HG02884 (cell line): ENCODE measurements at regions not wholly inside any gene's neighbourhood (a gene's known extent, or its start where the extent isn't known, plus 50 kb on each side); places are given as distances from the start of the nearest gene placed in this dataset.
"Not testable (repeated sequence)": the region's sequence is repeated elsewhere in the genome, so short reads cannot be mapped to it uniquely, and the experiment has no call there.

Experiments used
- ATAC-seq: cut with Tn5 transposase; IDR thresholded peaks from one replicate; pipeline ENCODE4 v1.9.1; 2021; ENCODE audit warnings: mild to moderate bottlenecking, moderate library complexity; ENCODE audit not compliant: unreplicated experiment

DNA sequence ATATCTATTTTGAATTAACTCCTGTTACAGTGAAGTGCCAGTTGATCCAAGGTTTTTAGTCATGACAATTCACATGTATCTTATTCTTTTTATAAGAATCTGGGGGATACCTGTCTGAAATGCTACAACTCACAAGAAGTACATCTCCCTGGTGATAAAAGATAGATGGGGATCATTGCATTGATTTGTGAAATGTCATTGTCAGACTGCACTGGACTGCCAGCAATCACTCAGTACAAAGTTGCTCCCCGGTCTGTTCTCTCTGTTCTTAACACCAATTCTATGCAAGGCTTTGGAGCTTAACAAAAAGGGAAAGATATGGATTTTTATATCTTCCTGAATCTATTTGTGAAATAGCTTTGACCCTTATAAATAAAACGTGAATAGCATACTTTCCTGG lies 171.8 kb upstream of the PCSK5 start:
- ATAC-seq, result no peak

DNA sequence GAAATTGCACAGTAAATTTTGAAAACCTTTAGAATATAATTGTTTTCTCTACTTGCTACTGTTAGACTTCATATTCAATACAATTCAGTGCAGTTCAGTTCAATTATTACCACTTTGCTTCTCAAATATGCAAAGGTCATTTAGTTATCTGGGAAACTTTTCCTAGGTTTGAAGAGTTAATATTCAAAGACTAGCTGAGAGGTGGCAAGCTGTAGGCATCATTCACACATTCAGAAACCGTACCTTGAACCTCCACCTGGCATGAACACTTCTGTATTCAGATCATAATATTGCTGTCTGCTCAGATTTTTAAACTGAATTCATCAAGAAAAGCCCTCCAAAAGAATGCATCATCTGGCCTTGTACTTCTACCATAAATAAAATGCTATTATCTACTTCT lies 162.1 kb upstream of the PCSK5 start:
- no peak for ATAC-seq

DNA sequence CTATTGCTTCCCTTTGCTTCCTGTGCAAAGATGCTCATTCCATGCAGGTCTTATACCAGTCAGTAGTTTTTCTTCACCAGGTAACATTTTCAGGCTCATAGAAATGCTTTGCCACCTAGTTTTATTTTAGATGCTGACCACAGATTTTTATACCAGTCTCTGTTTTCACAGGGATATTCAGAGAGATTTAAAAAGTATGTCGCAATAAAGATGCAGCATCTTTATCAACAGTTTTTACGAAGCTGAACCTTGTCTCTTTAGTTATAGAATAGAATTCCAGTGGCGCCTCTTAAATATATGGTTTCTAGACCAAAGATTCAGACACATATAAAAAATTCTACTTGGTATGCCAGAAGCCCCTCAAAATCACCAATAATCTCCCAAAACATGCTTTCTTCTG lies 155.7 kb upstream of the PCSK5 start:
- no peak for ATAC-seq

DNA sequence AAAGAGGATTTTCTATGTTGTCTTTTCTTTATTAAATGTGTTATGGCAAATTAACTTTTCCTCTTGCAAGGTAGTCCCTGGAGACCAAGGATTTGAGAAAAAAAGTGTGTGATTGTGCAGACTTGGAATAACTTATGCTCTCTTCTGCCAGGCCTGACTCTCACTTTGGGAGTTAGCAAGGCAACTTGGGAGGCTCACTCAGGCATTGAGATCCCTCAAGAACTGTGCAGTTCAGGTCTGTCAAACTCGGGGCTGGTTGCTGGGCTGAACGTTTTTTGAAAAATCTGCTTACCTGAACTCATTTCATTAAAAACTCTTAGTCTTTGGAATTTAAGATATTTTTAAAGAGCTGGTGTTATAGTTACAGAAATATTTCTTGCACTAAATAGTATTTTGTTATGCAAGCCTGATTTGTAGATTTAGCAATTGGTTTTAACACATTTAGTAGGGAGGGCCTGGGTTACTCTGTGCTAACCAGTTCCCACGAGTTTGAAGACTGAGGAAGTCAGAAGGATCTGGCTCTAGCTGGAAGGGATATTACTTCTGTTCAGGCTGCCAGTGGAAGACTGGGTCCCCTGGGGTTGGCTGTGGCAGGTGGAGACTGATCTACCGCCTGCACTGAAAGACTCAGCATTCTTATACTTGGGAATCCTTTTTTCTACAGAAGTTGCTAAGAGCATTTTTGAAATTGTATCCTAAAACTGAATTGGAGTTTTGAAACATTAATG lies 150.4 kb upstream of the PCSK5 start:
- no peak for ATAC-seq

DNA sequence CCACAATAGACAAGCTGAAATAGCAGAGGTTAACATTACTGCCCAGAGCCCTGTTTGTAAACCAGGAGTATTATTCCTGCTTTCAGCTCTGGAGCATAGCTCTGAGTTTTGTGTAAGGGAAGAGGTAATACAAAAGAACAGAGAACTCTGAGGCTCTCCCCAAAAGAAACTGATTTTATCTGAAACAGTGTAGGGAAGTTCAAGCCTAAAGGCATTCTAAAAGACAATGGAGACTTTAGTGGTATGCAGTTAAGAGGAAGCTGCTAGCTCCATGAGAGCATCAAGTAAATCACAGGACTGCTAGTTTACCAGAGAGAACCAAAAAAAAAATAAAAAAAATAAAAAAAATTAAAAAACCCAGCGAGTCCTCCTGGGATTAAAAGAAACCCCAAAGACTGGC lies 146.6 kb upstream of the PCSK5 start:
- ATAC-seq, result no peak

DNA sequence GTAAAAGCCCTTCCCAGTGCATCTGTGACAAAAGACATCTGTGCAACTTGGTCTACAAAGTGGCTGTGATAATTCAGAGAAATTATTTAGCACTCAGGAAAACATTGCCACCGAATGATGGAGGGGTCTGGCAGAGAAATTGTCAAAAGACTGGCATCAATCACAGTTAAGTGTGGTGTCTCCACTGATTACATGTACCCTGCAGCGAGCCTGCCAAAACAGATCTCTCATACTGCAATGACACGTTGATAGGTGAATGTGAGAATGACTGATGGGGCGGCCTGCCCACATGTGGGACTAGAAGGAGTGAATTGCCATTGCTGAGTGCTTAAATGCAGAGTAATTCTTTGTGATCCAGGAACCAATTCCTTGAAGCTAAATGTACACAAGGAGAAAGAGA lies 136.4 kb upstream of the PCSK5 start:
- no peak for ATAC-seq

DNA sequence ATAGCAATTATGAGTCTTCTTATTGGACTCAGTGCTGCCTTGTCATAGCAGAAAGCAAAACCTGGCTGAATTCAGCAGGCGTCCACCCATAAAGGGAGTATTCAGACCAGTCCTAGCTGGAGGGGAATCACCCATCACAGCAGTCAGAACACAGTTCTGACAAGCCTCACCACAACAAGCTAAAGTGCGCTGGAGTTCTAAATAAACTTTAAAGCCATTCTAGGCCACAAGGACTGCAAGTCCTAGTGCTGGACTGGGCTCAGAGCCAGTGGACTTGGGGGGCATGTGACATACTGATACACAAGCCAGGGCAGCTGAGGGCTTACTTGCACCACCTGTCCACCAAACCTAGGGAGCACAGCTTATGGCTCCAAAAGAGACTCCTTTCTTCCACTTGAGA lies 115.3 kb upstream of the PCSK5 start:
- no peak for ATAC-seq

DNA sequence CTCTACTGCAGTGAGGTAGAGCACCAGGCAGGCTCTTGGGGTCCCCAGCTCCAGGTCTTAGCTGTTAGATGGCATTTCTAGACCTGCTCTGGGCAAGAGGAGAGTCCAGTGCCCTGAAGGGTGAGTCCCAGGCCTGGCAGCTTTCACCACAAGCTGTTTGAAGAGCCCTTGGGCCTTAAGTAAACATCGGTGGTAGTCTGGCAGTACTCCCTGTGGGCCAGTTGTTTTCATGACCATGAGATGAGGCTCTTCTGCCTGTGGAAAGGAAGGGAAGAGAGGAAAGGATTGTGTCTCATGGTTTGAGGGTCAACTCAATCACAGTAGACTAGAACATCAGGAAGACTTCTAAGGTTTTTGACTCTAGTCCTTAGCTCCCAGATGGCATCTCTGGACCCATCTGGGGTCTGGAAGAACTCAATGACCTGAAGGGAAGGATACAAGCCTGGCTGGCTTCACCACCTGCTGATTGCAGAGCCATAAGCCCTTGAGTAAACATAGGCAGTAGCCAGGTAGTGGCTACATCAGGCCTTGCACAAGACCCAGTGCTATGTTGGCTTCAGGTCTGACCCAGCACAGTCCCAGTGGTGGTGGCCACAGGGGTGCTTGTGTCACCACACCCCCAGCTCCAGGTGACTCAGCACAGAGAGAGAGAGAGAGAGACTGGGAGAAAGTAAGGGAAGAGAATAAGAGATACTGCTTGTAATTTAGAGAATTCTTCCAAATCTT lies 114.3 kb upstream of the PCSK5 start:
- ATAC-seq, result no peak

DNA sequence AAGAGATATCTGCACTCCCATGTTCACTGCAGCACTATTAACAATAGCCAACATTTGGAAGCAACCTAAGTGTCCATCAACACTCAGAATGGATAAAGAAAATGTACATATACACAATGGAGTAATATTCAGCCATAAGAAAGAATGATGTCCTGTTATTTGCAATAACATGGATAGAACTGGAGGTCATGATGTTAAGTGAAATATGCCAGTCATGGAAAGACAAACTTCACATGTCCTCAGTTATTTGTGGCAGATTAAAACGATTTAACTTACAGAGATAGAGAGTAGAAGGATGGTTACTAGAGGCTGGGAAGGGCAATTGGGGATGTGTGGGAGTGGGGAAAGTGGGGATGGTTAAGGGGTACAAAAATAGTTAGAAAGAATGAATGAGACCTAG lies 110.3 kb upstream of the PCSK5 start:
- ATAC-seq, result no peak

DNA sequence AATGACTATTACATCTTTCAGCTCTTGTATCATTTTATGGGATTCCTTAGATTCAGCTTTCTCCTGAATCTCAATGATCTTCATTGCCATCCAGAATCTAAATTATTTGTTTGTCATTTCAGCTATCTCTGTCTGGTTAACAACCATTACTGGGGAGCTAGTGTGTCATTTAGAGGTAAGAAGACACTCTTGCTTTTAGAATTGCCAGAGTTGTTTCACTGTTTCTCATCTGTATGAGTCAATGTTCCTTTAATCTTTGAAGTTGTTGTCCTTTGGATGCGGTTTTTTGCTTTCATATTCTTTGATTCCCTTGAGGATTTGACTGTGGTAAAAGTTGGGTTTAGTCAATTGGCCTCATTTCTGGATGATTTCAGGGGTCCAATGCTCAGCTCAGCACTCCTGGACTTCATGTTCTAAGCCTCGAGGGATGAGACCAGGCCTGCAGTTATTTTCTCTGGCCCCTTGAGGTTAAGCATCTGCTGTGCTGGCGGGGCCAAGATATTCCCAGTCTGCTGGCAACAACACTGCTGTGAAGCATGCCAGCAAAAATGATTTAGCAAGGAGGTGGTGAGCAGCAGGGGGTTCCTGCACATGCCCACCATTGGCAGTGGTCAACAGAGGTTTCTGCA lies 102.4 kb upstream of the PCSK5 start:
- no peak for ATAC-seq

DNA sequence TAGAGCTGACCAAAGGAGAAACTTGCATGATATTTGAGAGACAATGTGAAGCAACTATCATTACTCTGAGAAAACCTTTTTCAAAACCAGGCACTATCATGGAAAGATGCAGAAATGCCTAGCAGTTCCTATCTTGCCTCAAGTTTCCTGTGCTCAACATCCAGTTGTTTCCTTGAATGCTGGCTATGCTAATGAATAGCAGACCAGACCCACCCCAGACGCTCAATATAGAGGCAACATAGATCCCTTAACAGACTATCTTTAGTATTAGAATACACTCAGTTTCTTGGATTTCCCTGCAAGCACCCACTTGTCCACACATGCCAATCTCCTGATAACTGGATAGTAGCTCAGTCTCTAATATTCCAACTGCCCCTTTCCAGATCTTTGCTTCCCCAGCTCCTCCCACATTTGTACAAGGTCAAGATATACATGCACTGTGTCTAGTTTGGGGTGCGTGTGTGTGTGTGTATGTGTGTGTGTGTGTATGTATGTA lies 93.3 kb upstream of the PCSK5 start:
- ATAC-seq, result no peak

DNA sequence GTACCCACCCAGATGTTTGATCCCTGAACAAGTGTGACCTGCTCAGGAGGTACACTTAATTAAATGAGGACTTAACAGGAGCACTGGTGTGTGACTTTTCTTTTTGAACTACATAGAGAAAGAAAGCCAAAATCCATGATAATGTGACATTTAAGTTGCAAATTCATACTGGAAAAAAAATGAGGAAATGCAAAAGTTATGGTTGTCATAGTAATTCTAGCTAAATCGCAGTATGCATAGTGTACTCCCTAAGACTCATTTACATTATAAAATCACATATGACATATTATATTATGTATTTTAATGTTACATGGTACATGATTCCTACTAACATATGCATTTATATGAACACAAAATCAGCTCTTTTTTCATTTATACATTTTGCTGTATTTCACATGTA lies 92.0 kb upstream of the PCSK5 start:
- no peak for ATAC-seq

DNA sequence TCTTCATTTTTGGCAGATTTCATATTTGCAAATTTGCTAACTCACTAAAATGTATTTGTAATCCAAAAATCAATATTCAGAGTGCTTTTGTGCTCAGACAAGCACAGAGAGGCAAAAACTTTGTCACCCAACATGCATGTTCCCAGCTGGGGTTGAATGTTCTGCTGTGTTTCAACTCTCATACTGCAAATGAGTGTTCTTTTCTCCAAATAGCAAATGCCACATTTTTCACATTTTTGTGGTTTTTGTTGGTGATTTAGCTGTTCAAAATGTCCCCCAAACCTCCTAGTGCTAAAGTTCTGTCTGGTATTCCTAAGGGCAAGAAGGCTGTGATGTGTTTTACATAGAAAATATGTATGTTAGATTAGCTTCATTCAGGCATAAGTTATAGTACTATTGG lies 87.3 kb upstream of the PCSK5 start:
- no peak for ATAC-seq

DNA sequence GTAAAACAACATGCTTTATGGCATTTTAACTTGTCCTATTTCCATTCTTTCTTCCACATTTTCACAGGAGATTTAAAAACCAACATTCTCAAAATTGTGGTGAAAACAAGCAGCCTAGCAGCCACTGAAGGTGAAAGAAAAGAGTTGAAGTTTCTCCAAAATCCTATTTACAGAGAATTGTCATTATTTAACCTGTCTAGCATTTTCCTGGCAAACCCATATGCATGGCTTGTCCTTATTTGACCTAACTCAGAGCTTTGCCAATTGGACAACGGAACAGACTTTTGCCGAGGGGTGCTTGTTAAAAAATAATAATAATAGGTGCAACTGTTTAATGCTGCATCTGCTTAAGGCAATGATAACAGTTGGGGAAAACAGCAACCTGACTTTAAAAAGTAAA lies 80.4 kb upstream of the PCSK5 start:
- no peak for ATAC-seq

DNA sequence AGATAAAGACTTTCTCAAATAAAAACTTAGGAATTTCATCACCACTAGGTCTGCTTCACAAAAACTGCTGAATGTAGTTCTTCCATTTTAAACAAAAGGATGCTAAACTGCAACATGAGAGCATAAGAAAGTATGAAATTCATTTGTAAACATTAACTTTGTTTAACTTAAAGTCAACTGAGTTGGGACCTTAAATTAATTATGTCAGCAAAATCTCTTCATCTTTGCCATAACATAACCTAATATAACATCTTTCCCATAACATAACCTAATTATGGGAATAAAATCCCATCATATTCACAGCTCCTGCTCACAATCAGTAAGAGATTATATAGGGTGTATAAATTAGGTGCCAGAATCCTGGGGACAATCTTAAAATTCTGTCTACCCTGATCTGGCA lies 78.8 kb upstream of the PCSK5 start:
- no peak for ATAC-seq

DNA sequence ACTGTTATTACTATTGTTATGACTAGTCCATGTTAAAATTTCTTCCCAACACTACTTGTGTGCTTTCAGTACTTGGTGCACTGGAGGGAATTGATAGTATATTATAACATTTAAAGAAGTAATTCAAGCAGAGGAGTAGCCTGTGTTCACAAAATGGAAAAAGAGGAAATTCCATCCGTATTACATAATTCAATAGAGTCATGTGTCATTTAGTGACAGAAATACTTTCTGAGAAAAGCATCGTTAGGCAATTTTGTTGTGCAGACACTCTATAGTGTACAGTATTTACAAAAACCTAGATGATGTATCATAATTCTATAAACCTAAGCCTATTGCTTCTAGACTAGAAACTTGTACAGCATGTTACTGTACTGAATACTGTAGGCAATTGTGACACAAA lies 78.3 kb upstream of the PCSK5 start:
- ATAC-seq, result no peak

DNA sequence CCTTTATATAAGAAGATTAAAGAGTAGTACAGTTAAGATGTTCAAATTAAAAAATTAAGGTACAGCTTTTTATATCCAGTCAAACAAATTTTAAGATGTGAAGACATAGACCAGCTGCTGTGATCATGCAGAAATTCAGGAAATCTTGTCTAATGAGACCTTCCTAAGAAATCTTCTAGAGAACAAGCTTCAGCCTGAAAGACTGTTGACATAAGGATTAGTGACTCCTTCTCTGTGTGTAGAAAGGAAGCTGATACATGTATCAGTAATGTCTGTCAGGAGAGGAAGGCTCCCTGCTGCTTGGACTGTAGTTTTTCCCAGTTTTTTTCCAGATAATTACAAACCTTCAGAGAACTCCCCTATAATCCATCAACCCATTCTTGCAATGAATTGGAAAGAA lies 75.8 kb upstream of the PCSK5 start:
- no peak for ATAC-seq

DNA sequence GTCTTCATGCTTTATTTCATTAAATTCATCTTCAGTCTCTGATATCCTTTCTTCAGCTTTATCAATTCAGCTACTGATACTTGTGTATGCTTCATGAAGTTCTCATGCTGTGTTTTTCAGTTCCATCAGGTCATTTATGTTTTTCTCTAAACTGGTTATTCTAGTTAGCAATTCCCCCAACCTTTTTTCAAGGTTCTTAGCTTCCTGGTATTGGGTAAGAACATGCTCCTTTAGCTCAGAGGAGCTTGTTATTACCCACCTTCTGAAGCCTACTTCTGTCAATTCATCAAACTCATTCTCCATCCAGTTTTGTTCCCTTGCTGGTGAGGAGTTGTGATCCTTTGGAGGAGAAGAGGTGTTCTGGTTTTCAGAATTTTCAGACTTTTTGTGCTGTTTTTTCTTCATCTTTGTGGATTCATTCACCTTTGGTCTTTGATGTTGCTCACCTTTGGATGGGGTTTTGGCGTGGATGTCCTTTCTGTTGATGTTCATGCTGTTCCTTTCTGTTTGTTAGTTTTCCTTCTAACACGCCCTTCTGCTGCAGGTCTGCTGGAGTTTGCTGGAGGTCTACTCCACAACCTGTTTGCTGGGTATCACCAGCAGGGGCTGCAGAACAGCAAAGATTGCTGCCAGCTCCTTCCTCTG lies 69.9 kb upstream of the PCSK5 start:
- ATAC-seq, result not testable (repeated sequence)

DNA sequence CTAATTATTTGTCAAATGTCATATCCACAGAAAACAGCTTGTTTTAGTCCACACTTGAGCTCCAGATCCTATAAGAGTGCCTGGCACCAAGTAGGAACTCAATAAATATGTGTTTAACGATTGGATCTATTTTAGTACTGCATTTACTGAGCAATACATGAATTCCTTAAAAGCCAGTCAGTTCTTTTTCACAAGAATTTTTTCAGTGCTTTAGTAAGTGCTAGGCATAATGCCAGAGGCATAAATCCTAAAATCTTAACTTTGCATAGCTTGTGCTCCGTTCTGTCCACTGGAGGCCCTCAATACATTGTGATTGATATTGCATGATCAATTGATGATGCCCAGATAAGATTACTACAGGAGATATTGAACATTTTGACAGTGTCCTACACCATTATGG lies 67.3 kb upstream of the PCSK5 start:
- no peak for ATAC-seq

DNA sequence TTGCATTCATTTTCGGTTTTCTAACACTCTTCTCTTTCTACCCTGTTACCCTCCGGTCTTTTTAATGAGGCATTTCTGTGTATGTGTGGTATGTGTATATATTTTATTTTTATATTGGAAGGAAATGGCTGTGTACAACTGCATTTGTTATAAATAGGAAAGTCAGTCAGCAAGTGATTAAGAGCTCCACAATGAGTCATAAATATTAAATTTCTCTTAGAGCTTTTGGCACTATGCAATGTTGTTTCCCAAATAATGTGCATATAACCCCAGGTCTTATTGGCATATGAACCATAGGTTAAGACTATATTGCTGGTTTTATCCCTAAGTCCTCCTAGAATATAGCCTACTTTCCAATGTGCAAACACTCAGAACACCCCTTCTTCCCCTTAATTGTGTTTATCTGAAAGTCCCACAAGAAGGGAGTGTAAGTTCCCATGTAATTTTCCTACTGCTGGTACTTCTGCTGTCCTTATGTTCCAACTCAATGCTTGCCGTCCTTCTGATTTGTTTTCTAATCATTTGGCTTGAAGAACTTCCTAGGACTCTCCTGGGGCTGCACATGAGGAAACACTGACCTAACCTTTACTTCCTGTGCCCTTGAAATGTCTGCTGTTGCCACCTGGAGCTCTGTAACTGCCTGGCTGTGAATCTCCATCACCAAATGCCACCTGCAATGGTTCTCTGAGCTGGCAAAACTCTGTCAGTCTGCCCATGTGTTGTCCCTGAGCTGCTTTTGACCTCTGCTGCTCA lies 65.5 kb upstream of the PCSK5 start:
- ATAC-seq, result no peak

DNA sequence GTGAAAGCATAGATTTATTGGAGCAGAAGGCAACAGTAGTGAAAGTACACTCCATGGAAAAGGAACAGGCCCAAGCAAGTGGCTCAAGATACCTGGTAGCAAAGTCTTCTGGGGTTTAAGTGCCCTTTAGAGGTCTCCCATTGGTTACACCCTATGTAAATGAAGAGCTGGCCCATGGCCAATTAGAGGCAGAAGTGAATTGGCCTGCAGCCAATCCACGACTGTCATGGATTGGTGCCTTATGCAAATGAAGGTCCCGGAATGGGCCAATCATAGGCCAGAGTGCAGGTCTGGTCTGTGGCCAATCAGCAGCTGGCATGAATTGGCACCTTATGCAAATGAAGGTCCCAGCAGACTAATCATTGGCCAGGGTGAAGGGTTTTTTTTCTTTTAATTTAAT lies 64.2 kb upstream of the PCSK5 start:
- no peak for ATAC-seq
